Liver (tissue), 9 donors: ENCODE measurements at regions not wholly inside any gene's neighbourhood (a gene's known extent, or its start where the extent isn't known, plus 50 kb on each side); places are given as distances from the start of the nearest gene placed in this dataset.

Experiments
- DNase-seq: peaks from one replicate; pipeline ENCODE4 v3.0.0-alpha.2; 2017; ENCODE audit warnings: low spot score
- H3K27ac ChIP-seq, 2 donors: one replicate each; pipeline ENCODE4 v1.7.0; 2013; ENCODE audit warnings: inconsistent platforms in 2 of 2, low read length in 2 of 2, control low read depth in 1 of 2, low read depth in 1 of 2, mild to moderate bottlenecking in 1 of 2
- H3K27me3 ChIP-seq, 4 donors: one replicate each; pipeline versions ENCODE4 v1.6.1 to v1.7.0; 2013; ENCODE audit warnings: low read length in 3 of 4, inconsistent platforms in 1 of 4, mild to moderate bottlenecking in 1 of 4, moderate library complexity in 1 of 4; ENCODE audit not compliant: control insufficient read depth in 4 of 4, insufficient read depth in 4 of 4
- H3K36me3 ChIP-seq, 4 donors: one replicate each; pipeline versions ENCODE4 v1.6.1 to v1.7.0; 2013; ENCODE audit warnings: low read length in 3 of 4, mild to moderate bottlenecking in 3 of 4, low read depth in 1 of 4, moderate library complexity in 1 of 4; ENCODE audit not compliant: control insufficient read depth in 4 of 4, insufficient read depth in 3 of 4
- H3K4me1 ChIP-seq, 4 donors: one replicate each; pipeline versions ENCODE4 v1.6.1 to v1.7.0; 2013; ENCODE audit warnings: low read length in 3 of 4, mild to moderate bottlenecking in 3 of 4, moderate library complexity in 1 of 4; ENCODE audit not compliant: control insufficient read depth in 4 of 4, insufficient read depth in 4 of 4
- H3K4me3 ChIP-seq, 3 donors: one replicate each; pipeline versions ENCODE4 v1.6.1 to v1.7.0; 2013; ENCODE audit warnings: low read length in 3 of 3, control low read depth in 1 of 3, low read depth in 1 of 3, mild to moderate bottlenecking in 1 of 3
- H3K9ac ChIP-seq, 2 donors: one replicate each; pipeline ENCODE4 v1.7.0; 2013; ENCODE audit warnings: low read length in 2 of 2, mild to moderate bottlenecking in 2 of 2, moderate library complexity in 2 of 2, control low read depth in 1 of 2, low read depth in 1 of 2
- H3K9me3 ChIP-seq, 4 donors: one replicate each; pipeline versions ENCODE4 v1.6.1 to v1.7.0; 2013; ENCODE audit warnings: low read length in 3 of 4; ENCODE audit not compliant: control insufficient read depth in 4 of 4
- CTCF ChIP-seq: fragments of 150-350 bp; IDR thresholded peaks from 2 replicates; pipeline ENCODE4 v1.5.1; 2017; ENCODE audit warnings: improper control_type of control experiment, low read depth, low read length; ENCODE audit not compliant: missing input control
- NR2F2 ChIP-seq: IDR thresholded peaks from 2 replicates; pipeline ENCODE4 v1.6.1; 2016; ENCODE audit warnings: antibody characterized with exemption
- RAD21 ChIP-seq, 2 donors: IDR thresholded peaks; 2 replicates each; pipeline ENCODE4 v1.6.1; 2016; ENCODE audit warnings: antibody characterized with exemption in 2 of 2, mild to moderate bottlenecking in 2 of 2
- whole genome bisulfite sequencing: extraction: QIAGEN DNeasy Blood & Tissue Kit; methylation state at CpG from one replicate; pipeline ENCODE4 v1.1.7; 2013; 5-methylcytosine and 5-hydroxymethylcytosine counted together
- small RNA-seq: library from RNA; depleted of rRNA; stranded (forward); fragments of <200 nt; gene quantifications from one replicate; pipeline ENCODE3, GENCODE V24; 2014
- donor health status: healthy.
- donor health status: healthy.
- donor health status: healthy.
- donor health status: healthy.
- donor health status: healthy.

- TF ChIP-seq NR2F2 (peak; percentile 43), CTCF (no peak), RAD21 (IDR thresholded peaks at IDR 0.05) (no peak)
- DNase-seq, result no peak
- no peak overlapping the region for H3K4me3 ChIP-seq
- H3K36me3 ChIP-seq, result no peaks in the 10 kb centered on the region
- no peaks in the 10 kb centered on the region for H3K27me3 ChIP-seq
- H3K9ac ChIP-seq, result no peak overlapping the region
- H3K9me3 ChIP-seq, result no peaks in the 10 kb centered on the region
- 75% methylated on average over 13 of the region's 13 CpGs for WGBS
- H3K4me1 ChIP-seq, result no peaks in the 10 kb centered on the region
- H3K27ac ChIP-seq, result no peak overlapping the region
These were observed 282.9 kb downstream of the DYSF start for GRCh38 chr2:71736091-71736861.

Small RNA genes in the stretch of these regions (small RNA-seq; reads per million reads assigned to genes)
- 0.15 reads per million for gene RPS20P10
